NCI-H1048 (cell line): ENCODE measurements at regions not wholly inside any gene's neighbourhood (a gene's known extent, or its start where the extent isn't known, plus 50 kb on each side); places are given as distances from the start of the nearest gene placed in this dataset.

Experiments
- DNase-seq: peaks from one replicate; lab custom pipeline; 2025; lab: John Stamatoyannopoulos, UW

- DNase-seq: no peak
Measured at GRCh38 chrX:45400027-45400779, 199.5 kb upstream of the DIPK2B start.

- DNase-seq: no peak
Measured at GRCh38 chrX:45385757-45386156, 185.1 kb upstream of the DIPK2B start.

- DNase-seq: no peak
Measured at GRCh38 chrX:45381841-45382240, 181.2 kb upstream of the DIPK2B start.

GRCh38 chrX:45381366-45381765 is 180.7 kb upstream of the DIPK2B start:
- no peak for DNase-seq

GRCh38 chrX:45379236-45379635 is 178.6 kb upstream of the DIPK2B start:
- DNase-seq: no peak

GRCh38 chrX:45372151-45372550 is 171.5 kb upstream of the DIPK2B start:
- no peak for DNase-seq

GRCh38 chrX:45368705-45369104 is 168.0 kb upstream of the DIPK2B start:
- DNase-seq: no peak

- no peak for DNase-seq
Measured at GRCh38 chrX:45363596-45363995, 162.9 kb upstream of the DIPK2B start.

GRCh38 chrX:45360571-45360970 is 159.9 kb upstream of the DIPK2B start:
- DNase-seq: no peak

GRCh38 chrX:45358392-45358791 is 157.7 kb upstream of the DIPK2B start:
- no peak for DNase-seq

- no peak for DNase-seq
Measured at GRCh38 chrX:45353456-45353855, 152.8 kb upstream of the DIPK2B start.

- DNase-seq: no peak
Measured at GRCh38 chrX:45352611-45353010, 151.9 kb upstream of the DIPK2B start.

GRCh38 chrX:45351478-45351877 is 150.8 kb upstream of the DIPK2B start:
- no peak for DNase-seq

GRCh38 chrX:45348296-45348695 is 147.6 kb upstream of the DIPK2B start:
- DNase-seq: no peak

GRCh38 chrX:45347877-45348276 is 147.2 kb upstream of the DIPK2B start:
- no peak for DNase-seq

- DNase-seq: no peak
Measured at GRCh38 chrX:45344594-45344993, 143.9 kb upstream of the DIPK2B start.

GRCh38 chrX:45329217-45329616 is 128.5 kb upstream of the DIPK2B start:
- no peak for DNase-seq

- DNase-seq: no peak
Measured at GRCh38 chrX:45324941-45325340, 124.3 kb upstream of the DIPK2B start.

GRCh38 chrX:45323387-45323786 is 122.7 kb upstream of the DIPK2B start:
- no peak for DNase-seq

GRCh38 chrX:45322820-45323219 is 122.1 kb upstream of the DIPK2B start:
- no peak for DNase-seq

- DNase-seq: no peak
Measured at GRCh38 chrX:45322382-45322781, 121.7 kb upstream of the DIPK2B start.

- no peak for DNase-seq
Measured at GRCh38 chrX:45320191-45320590, 119.5 kb upstream of the DIPK2B start.

GRCh38 chrX:45309801-45310200 is 109.1 kb upstream of the DIPK2B start:
- DNase-seq: no peak

- DNase-seq: no peak
Measured at GRCh38 chrX:45309096-45309495, 108.4 kb upstream of the DIPK2B start.
